Transverse colon (tissue), 4 donors: ENCODE measurements at regions not wholly inside any gene's neighbourhood (a gene's known extent, or its start where the extent isn't known, plus 50 kb on each side); places are given as distances from the start of the nearest gene placed in this dataset.

ENCODE experiments used
- DNase-seq: peaks from one replicate; pipeline ENCODE4 v3.0.0-alpha.2; 2019
- H3K27ac ChIP-seq, 4 donors: fragments of 200-600 bp; sonication (generic); 2 replicates each; pipeline ENCODE4 v1.5.1; 2016 to 2018; ENCODE audit warnings: inconsistent platforms in 4 of 4
- H3K27me3 ChIP-seq: fragments of 200-600 bp; sonication (generic); 2 replicates; pipeline ENCODE4 v1.5.1; 2017; ENCODE audit warnings: inconsistent platforms
- H3K36me3 ChIP-seq, 4 donors: fragments of 200-600 bp; sonication (generic); 2 replicates each; pipeline ENCODE4 v1.5.1; 2017 to 2019; ENCODE audit warnings: inconsistent platforms in 4 of 4
- H3K4me1 ChIP-seq, 4 donors: fragments of 200-600 bp; sonication (generic); 2 replicates each; pipeline ENCODE4 v1.5.1; 2017 to 2020; ENCODE audit warnings: inconsistent platforms in 4 of 4
- H3K4me3 ChIP-seq, 4 donors: fragments of 200-600 bp; sonication (generic); 1 replicate in 1 of 4; 2 replicates in 3 of 4; pipeline versions ENCODE4 v1.5.1 to v1.6.1; 2017 to 2019; ENCODE audit warnings: inconsistent platforms in 4 of 4
- H3K9me3 ChIP-seq, 2 donors: fragments of 200-600 bp; sonication (generic); 2 replicates each; pipeline ENCODE4 v1.5.1; 2017 to 2019; ENCODE audit warnings: inconsistent platforms in 2 of 2
- CTCF ChIP-seq, 5 experiments: fragments of 200-600 bp in 3 of 5; fragments of 450-650 bp in 2 of 5; sonication (generic) in 3 of 5; IDR thresholded peaks; 1 replicate in 2 of 5; 2 replicates in 3 of 5; pipeline ENCODE4 v1.5.1; 2016 to 2017; ENCODE audit warnings: antibody characterized with exemption in 5 of 5, inconsistent platforms in 3 of 5, mild to moderate bottlenecking in 2 of 5, moderate library complexity in 1 of 5
- EP300 ChIP-seq: sonication (generic); formaldehyde crosslinking; IDR thresholded peaks from one replicate; pipeline ENCODE4 v1.6.1; 2017; ENCODE audit warnings: antibody characterized with exemption, low read depth
- POLR2A ChIP-seq: fragments of 450-650 bp; IDR thresholded peaks from one replicate; pipeline ENCODE4 v1.6.1; 2016; ENCODE audit warnings: antibody characterized with exemption, mild to moderate bottlenecking, moderate library complexity
- POLR2AphosphoS5 ChIP-seq, 3 donors: sonication (generic); formaldehyde crosslinking; IDR thresholded peaks; one replicate each; pipeline ENCODE4 v1.6.1; 2016; ENCODE audit warnings: antibody characterized with exemption in 3 of 3
- WGBS, 2 donors: methylation state at CpG; one replicate each; pipeline ENCODE4 v1.1.5; 2018; ENCODE audit warnings: low coverage in 1 of 2; 5-methylcytosine and 5-hydroxymethylcytosine counted together
- in situ Hi-C, 4 donors: fragments of 200-750 bp; cut with MboI; loops; one replicate each; pipeline versions ENCODE4 v1.15.0 to v1.15.1; 2017; ENCODE audit warnings: low sequenced_read_pairs in 3 of 4, low pct_ligation_motif_present in 1 of 4, low pct_unique_long_range_greater_than_20kb in 1 of 4
- intact Hi-C: fragments of 100-400 bp; cut with DNase I; formaldehyde crosslinking; loops from one replicate; pipeline ENCODE4 v1.15.1; 2023; ENCODE audit warnings: low total_unique reads

DNA sequence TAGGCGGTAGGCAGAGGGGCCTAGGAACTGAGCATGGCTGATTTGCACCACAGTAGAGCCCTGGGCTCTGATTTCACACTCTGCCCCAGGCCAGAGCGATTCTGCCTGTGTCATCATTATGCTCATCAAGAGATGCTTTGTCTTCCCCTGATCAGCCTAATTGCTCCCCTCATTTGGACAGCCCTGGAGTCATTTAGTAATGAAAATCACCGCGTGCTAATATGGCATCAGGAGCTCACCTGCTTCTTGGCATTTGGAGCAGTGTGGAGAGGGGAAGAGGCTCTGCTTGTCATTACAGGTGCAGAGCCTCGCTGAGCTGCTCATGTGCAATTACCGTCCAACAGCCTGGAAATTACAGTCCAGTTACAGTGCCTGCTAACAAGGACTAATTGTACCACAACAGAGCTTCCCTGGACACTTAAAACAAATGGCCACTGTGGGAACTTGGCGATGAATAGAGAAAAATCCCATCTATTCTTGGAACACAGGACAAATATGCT lies 157.1 kb upstream of the WSCD1 start:
- intact Hi-C loops (no loop called here), in situ Hi-C loops (no loop called here)
- Histone ChIP-seq H3K4me3 (no peak overlapping the region), H3K4me1 (no peaks in the 10 kb centered on the region), H3K27ac (no peak overlapping the region), H3K36me3 (no peaks in the 10 kb centered on the region), H3K27me3 (no peaks in the 10 kb centered on the region), H3K9me3 (no peaks in the 10 kb centered on the region)
- no peak for TF ChIP-seq CTCF (IDR thresholded peaks at IDR 0.05)
- TF ChIP-seq POLR2A = no peak
- TF ChIP-seq EP300 = no peak
- TF ChIP-seq POLR2AphosphoS5 (IDR thresholded peaks at IDR 0.05) = no peak
- no peak for DNase-seq
- WGBS, 2 donors = 41 to 76% methylated on average over 2 to 7 of the region's 7 CpGs

GRCh38 chr17:5913641-5914040 lies 156.5 kb upstream of the WSCD1 start:
- WGBS, 2 donors = 87 to 100% methylated on average over 1 of the region's 1 CpG
- Histone ChIP-seq H3K9me3 (no peaks in the 10 kb centered on the region), H3K4me1 (no peaks in the 10 kb centered on the region), H3K27me3 (no peaks in the 10 kb centered on the region), H3K4me3 (no peak overlapping the region), H3K27ac (no peak overlapping the region), H3K36me3 (no peaks in the 10 kb centered on the region)
- intact Hi-C loops = no loop called here
- no peak for DNase-seq
- in situ Hi-C loops = no loop called here
- TF ChIP-seq EP300 = no peak
- no peak for TF ChIP-seq CTCF (IDR thresholded peaks at IDR 0.05)
- TF ChIP-seq POLR2A = no peak
- TF ChIP-seq POLR2AphosphoS5 (IDR thresholded peaks at IDR 0.05) = no peak

DNA sequence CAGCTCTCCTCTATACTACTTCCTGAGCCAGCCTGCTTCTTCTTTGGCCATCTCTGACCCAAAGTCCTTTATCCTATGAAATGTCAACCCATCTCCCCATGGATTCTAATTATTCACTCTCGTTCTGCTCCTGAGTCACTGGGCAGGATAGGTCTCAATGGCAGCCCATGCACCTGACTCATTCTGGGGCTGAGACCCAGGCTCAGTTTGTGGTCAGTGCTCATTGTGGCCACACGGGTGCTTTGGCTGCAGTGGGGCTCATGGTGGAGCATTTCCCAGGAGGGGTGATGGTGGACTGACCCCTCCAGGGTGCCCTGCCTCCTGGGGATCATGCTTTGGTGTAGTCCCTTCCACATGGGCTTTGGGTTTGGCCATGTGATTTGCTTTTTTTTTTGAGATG lies 154.8 kb upstream of the WSCD1 start:
- Histone ChIP-seq H3K27me3 (no peaks in the 10 kb centered on the region), H3K4me1 (no peaks in the 10 kb centered on the region), H3K9me3 (no peaks in the 10 kb centered on the region), H3K4me3 (no peak overlapping the region), H3K36me3 (no peaks in the 10 kb centered on the region), H3K27ac (no peak overlapping the region)
- in situ Hi-C loops (no loop called here), intact Hi-C loops (no loop called here)
- no peak for TF ChIP-seq CTCF (IDR thresholded peaks at IDR 0.05)
- TF ChIP-seq POLR2A = no peak
- no peak for TF ChIP-seq POLR2AphosphoS5 (IDR thresholded peaks at IDR 0.05)
- TF ChIP-seq EP300 = no peak
- DNase-seq = no peak
- WGBS, 2 donors = 59 to 60% methylated on average over 1 to 2 of the region's 2 CpGs

DNA sequence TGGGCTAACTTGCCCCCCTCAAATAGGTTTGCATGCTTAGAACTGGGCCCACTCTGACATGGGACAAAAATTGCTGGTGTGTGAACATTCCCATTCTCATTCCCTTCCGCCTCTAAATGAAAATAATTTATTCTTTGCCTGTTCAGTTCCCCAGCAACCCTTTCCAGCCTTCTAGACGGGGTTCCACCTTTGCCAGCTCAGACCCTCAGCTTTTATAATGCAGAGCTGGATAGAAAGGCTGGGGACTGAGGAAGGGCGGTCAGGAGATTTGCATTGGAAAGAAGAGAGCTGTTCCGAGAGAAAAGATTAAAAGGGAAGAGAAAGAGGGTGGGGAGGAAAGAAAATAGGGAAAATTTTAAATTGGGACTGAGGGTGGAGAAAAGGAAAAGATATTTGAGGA lies 151.1 kb upstream of the WSCD1 start:
- in situ Hi-C loops = no loop called here
- TF ChIP-seq EP300 (no peak), CTCF (IDR thresholded peaks at IDR 0.05) (no peak), POLR2A (no peak), POLR2AphosphoS5 (IDR thresholded peaks at IDR 0.05) (no peak)

More for the DNA sequence above, 151.1 kb upstream of the WSCD1 start:
- Histone ChIP-seq H3K4me3 (no peak overlapping the region), H3K9me3 (no peaks in the 10 kb centered on the region), H3K27me3 (no peaks in the 10 kb centered on the region), H3K4me1 (no peaks in the 10 kb centered on the region), H3K27ac (no peak overlapping the region), H3K36me3 (no peaks in the 10 kb centered on the region)
- intact Hi-C loops = no loop called here
- no peak for DNase-seq
- WGBS, 2 donors = 56 to 72% methylated on average over 4 of the region's 4 CpGs
